Liver (tissue), 8 donors: ENCODE measurements at regions not wholly inside any gene's neighbourhood (a gene's known extent, or its start where the extent isn't known, plus 50 kb on each side); places are given as distances from the start of the nearest gene placed in this dataset.

Experiments used
- DNase-seq: peaks from one replicate; pipeline ENCODE4 v3.0.0-alpha.2; 2017; ENCODE audit warnings: low spot score
- H3K27ac ChIP-seq, 2 donors: one replicate each; pipeline ENCODE4 v1.7.0; 2013; ENCODE audit warnings: inconsistent platforms in 2 of 2, low read length in 2 of 2, control low read depth in 1 of 2, low read depth in 1 of 2, mild to moderate bottlenecking in 1 of 2
- H3K27me3 ChIP-seq, 4 donors: one replicate each; pipeline versions ENCODE4 v1.6.1 to v1.7.0; 2013; ENCODE audit warnings: low read length in 3 of 4, inconsistent platforms in 1 of 4, mild to moderate bottlenecking in 1 of 4, moderate library complexity in 1 of 4; ENCODE audit not compliant: control insufficient read depth in 4 of 4, insufficient read depth in 4 of 4
- H3K36me3 ChIP-seq, 4 donors: one replicate each; pipeline versions ENCODE4 v1.6.1 to v1.7.0; 2013; ENCODE audit warnings: low read length in 3 of 4, mild to moderate bottlenecking in 3 of 4, low read depth in 1 of 4, moderate library complexity in 1 of 4; ENCODE audit not compliant: control insufficient read depth in 4 of 4, insufficient read depth in 3 of 4
- H3K4me1 ChIP-seq, 4 donors: one replicate each; pipeline versions ENCODE4 v1.6.1 to v1.7.0; 2013; ENCODE audit warnings: low read length in 3 of 4, mild to moderate bottlenecking in 3 of 4, moderate library complexity in 1 of 4; ENCODE audit not compliant: control insufficient read depth in 4 of 4, insufficient read depth in 4 of 4
- H3K4me3 ChIP-seq, 3 donors: one replicate each; pipeline versions ENCODE4 v1.6.1 to v1.7.0; 2013; ENCODE audit warnings: low read length in 3 of 3, control low read depth in 1 of 3, low read depth in 1 of 3, mild to moderate bottlenecking in 1 of 3
- H3K9ac ChIP-seq, 2 donors: one replicate each; pipeline ENCODE4 v1.7.0; 2013; ENCODE audit warnings: low read length in 2 of 2, mild to moderate bottlenecking in 2 of 2, moderate library complexity in 2 of 2, control low read depth in 1 of 2, low read depth in 1 of 2
- H3K9me3 ChIP-seq, 4 donors: one replicate each; pipeline versions ENCODE4 v1.6.1 to v1.7.0; 2013; ENCODE audit warnings: low read length in 3 of 4; ENCODE audit not compliant: control insufficient read depth in 4 of 4
- ATF3 ChIP-seq: IDR thresholded peaks from 2 replicates; pipeline ENCODE4 v1.6.1; 2016; ENCODE audit warnings: antibody characterized with exemption
- CTCF ChIP-seq: fragments of 150-350 bp; IDR thresholded peaks from 2 replicates; pipeline ENCODE4 v1.5.1; 2017; ENCODE audit warnings: improper control_type of control experiment, low read depth, low read length; ENCODE audit not compliant: missing input control
- EGR1 ChIP-seq, 2 donors: IDR thresholded peaks; 2 replicates each; pipeline ENCODE4 v1.6.1; 2016 to 2018; ENCODE audit warnings: antibody characterized with exemption in 2 of 2, low read depth in 2 of 2
- FOXA1 ChIP-seq: IDR thresholded peaks from 2 replicates; pipeline ENCODE4 v1.6.1; 2016; ENCODE audit warnings: antibody characterized with exemption
- FOXA2 ChIP-seq: IDR thresholded peaks from 2 replicates; pipeline ENCODE4 v1.6.1; 2016; ENCODE audit warnings: antibody characterized with exemption
- GABPA ChIP-seq, 2 donors: IDR thresholded peaks in 1 of 2; conservative IDR thresholded peaks in 1 of 2; 2 replicates each; pipeline ENCODE4 v1.6.1; 2016; ENCODE audit warnings: antibody characterized with exemption in 2 of 2, mild to moderate bottlenecking in 1 of 2, moderate library complexity in 1 of 2
- HNF4A ChIP-seq, 2 donors: conservative IDR thresholded peaks; 2 replicates each; pipeline ENCODE4 v1.6.1; 2016; ENCODE audit warnings: antibody characterized with exemption in 2 of 2, mild to moderate bottlenecking in 2 of 2
- HNF4G ChIP-seq: IDR thresholded peaks from 2 replicates; pipeline ENCODE4 v1.6.1; 2016; ENCODE audit warnings: antibody characterized with exemption
- JUND ChIP-seq, 2 donors: IDR thresholded peaks; 2 replicates each; pipeline ENCODE4 v1.6.1; 2016; ENCODE audit warnings: antibody characterized with exemption in 2 of 2
- MAX ChIP-seq: IDR thresholded peaks from 2 replicates; pipeline ENCODE4 v1.6.1; 2016; ENCODE audit warnings: antibody characterized with exemption
- NR2F2 ChIP-seq: IDR thresholded peaks from 2 replicates; pipeline ENCODE4 v1.6.1; 2016; ENCODE audit warnings: antibody characterized with exemption
- RAD21 ChIP-seq, 2 donors: IDR thresholded peaks; 2 replicates each; pipeline ENCODE4 v1.6.1; 2016; ENCODE audit warnings: antibody characterized with exemption in 2 of 2, mild to moderate bottlenecking in 2 of 2
- REST ChIP-seq: IDR thresholded peaks from 2 replicates; pipeline ENCODE4 v1.6.1; 2016; ENCODE audit warnings: antibody characterized with exemption, mild to moderate bottlenecking
- RXRA ChIP-seq, 2 donors: IDR thresholded peaks; 2 replicates each; pipeline ENCODE4 v1.6.1; 2017 to 2018; ENCODE audit warnings: antibody characterized with exemption in 2 of 2, mild to moderate bottlenecking in 1 of 2
- SP1 ChIP-seq: IDR thresholded peaks from 2 replicates; pipeline ENCODE4 v1.6.1; 2018; ENCODE audit warnings: antibody characterized with exemption, mild to moderate bottlenecking
- TAF1 ChIP-seq: conservative IDR thresholded peaks from 2 replicates; pipeline ENCODE4 v1.6.1; 2016; ENCODE audit warnings: antibody characterized with exemption, mild to moderate bottlenecking
- YY1 ChIP-seq: IDR thresholded peaks from 2 replicates; pipeline ENCODE4 v1.6.1; 2016; ENCODE audit warnings: antibody characterized with exemption, mild to moderate bottlenecking
- WGBS: extraction: QIAGEN DNeasy Blood & Tissue Kit; methylation state at CpG from one replicate; pipeline ENCODE4 v1.1.7; 2013; 5-methylcytosine and 5-hydroxymethylcytosine counted together
- TF ChIP-seq, protein P1 (sequence below): IDR thresholded peaks from 2 replicates; pipeline ENCODE4 v1.6.1; 2016; ENCODE audit warnings: antibody characterized with exemption
- donor health status: healthy.
- donor health status: healthy.
- donor health status: healthy.
- donor health status: healthy.
- donor health status: healthy.

- TF ChIP-seq HNF4A (conservative IDR thresholded peaks at IDR 0.05), result no peak
- TF ChIP-seq RAD21 (IDR thresholded peaks at IDR 0.05), result peak; percentile 91 to 93
- peak; percentile 59 for TF ChIP-seq CTCF
- H3K9me3 ChIP-seq, result no peaks in the 10 kb centered on the region
- H3K4me1 ChIP-seq, result no peaks in the 10 kb centered on the region
- DNase-seq, result peak; percentile 37
- peaks cover 0 to 9% (median 2%) of the 10 kb centered on the region in 4 donors for H3K27me3 ChIP-seq
- H3K27ac ChIP-seq, result no peak overlapping the region
- no peak overlapping the region for H3K4me3 ChIP-seq
- no peak overlapping the region for H3K9ac ChIP-seq
- H3K36me3 ChIP-seq, result no peaks in the 10 kb centered on the region
- WGBS, result 31% methylated on average over 9 of the region's 9 CpGs
Observed at GRCh38 chr20:39112178-39112743, 150.1 kb downstream of the DHX35 start.

- DNase-seq, result no peak
- Histone ChIP-seq H3K9me3 (no peaks in the 10 kb centered on the region), H3K27me3 (peaks cover 0 to 8% (median 2%) of the 10 kb centered on the region in 4 donors), H3K4me3 (no peak overlapping the region), H3K4me1 (no peaks in the 10 kb centered on the region), H3K27ac (no peak overlapping the region), H3K9ac (no peak overlapping the region), H3K36me3 (no peaks in the 10 kb centered on the region)
- TF ChIP-seq, protein P1, sequence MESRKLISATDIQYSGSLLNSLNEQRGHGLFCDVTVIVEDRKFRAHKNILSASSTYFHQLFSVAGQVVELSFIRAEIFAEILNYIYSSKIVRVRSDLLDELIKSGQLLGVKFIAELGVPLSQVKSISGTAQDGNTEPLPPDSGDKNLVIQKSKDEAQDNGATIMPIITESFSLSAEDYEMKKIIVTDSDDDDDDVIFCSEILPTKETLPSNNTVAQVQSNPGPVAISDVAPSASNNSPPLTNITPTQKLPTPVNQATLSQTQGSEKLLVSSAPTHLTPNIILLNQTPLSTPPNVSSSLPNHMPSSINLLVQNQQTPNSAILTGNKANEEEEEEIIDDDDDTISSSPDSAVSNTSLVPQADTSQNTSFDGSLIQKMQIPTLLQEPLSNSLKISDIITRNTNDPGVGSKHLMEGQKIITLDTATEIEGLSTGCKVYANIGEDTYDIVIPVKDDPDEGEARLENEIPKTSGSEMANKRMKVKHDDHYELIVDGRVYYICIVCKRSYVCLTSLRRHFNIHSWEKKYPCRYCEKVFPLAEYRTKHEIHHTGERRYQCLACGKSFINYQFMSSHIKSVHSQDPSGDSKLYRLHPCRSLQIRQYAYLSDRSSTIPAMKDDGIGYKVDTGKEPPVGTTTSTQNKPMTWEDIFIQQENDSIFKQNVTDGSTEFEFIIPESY, result no peak
- no peak for TF ChIP-seq HNF4A (conservative IDR thresholded peaks at IDR 0.05)
- TF ChIP-seq CTCF, result no peak
- no peak for TF ChIP-seq EGR1 (IDR thresholded peaks at IDR 0.05; ENCODE audit: low read depth in 2 of 2)
- no peak for TF ChIP-seq YY1
- TF ChIP-seq HNF4G, result no peak
- no peak for TF ChIP-seq ATF3
- no peak for TF ChIP-seq SP1
- TF ChIP-seq TAF1, result no peak
- TF ChIP-seq NR2F2, result no peak
- TF ChIP-seq FOXA2, result no peak
- no peak for TF ChIP-seq GABPA (IDR thresholded peaks at IDR 0.05 in 1 of 2, conservative IDR thresholded peaks at IDR 0.05 in 1 of 2)
- no peak for TF ChIP-seq RXRA (IDR thresholded peaks at IDR 0.05)
- TF ChIP-seq RAD21 (IDR thresholded peaks at IDR 0.05), result no peak
- TF ChIP-seq MAX, result no peak
- TF ChIP-seq JUND (IDR thresholded peaks at IDR 0.05), result no peak
- TF ChIP-seq REST, result no peak
- no peak for TF ChIP-seq FOXA1
- 19% methylated on average over 4 of the region's 4 CpGs for WGBS
Observed at GRCh38 chr20:39111359-39112177, 149.4 kb downstream of the DHX35 start.
